DND-41 (cell line): ENCODE measurements at regions not wholly inside any gene's neighbourhood (a gene's known extent, or its start where the extent isn't known, plus 50 kb on each side); places are given as distances from the start of the nearest gene placed in this dataset.
"Not testable (repeated sequence)": the region's sequence is repeated elsewhere in the genome, so short reads cannot be mapped to it uniquely, and the experiment has no call there.

Experiments
- CTCF ChIP-seq: IDR thresholded peaks from 2 replicates; pipeline ENCODE4 v1.5.1; 2012; ENCODE audit warnings: borderline replicate concordance, low read length, moderate library complexity, mild to moderate bottlenecking; ENCODE audit not compliant: poor library complexity, severe bottlenecking; ENCODE audit errors: extremely low read depth
- EZH2 ChIP-seq: IDR thresholded peaks from 3 replicates; pipeline ENCODE4 v1.6.1; 2012; ENCODE audit warnings: borderline replicate concordance, low read depth, mild to moderate bottlenecking, moderate library complexity, low read length, inconsistent platforms; ENCODE audit not compliant: severe bottlenecking

DNA sequence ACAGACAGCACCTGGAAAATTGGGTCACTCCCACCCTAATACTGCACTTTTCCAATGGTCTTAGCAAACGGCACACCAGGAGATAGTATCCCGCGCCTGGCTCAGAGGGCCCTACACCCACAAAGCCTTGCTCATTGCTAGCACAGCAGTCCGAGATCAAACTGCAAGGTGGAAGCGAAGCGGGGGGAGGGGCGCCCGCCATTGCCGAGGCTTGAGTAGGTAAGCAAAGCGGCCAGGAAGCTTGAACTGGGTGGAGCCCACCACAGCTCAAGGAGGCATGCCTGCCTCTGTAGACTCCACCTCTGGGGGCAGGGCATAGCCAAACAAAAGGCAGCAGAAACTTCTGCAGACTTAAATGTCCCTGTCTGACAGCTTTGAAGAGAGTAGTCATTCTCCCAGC is 1100.0 kb downstream of the CDH8 start:
- TF ChIP-seq CTCF, EZH2: not testable (repeated sequence)
